Activated CD4-positive, alpha-beta T cell treated with anti-CD3 and anti-CD28 coated beads, Interleukin-2, amount 10 ng/mL, durations not matched to agents 7 days and 5 days (primary cell): ENCODE measurements at regions not wholly inside any gene's neighbourhood (a gene's known extent, or its start where the extent isn't known, plus 50 kb on each side); places are given as distances from the start of the nearest gene placed in this dataset.

Source experiments
- CTCF ChIA-PET: fragments of 350-600 bp; sonication (Branson Sonifier 250); formaldehyde crosslinking; loops from one replicate; lab custom pipeline; 2021; ENCODE audit warnings: antibody characterized with exemption; lab: Charles Lee
- POLR2A ChIA-PET: fragments of 350-600 bp; sonication (Branson Sonifier 250); formaldehyde crosslinking; loops from one replicate; lab custom pipeline; 2021; ENCODE audit warnings: antibody characterized with exemption; lab: Charles Lee
- DNase-seq: peaks from one replicate; pipeline ENCODE4 v3.0.0-alpha.2; 2020
- H3K27ac Mint-ChIP-seq: one replicate; pipeline ENCODE4 v1.8.0; 2021; ENCODE audit warnings: mild to moderate bottlenecking, moderate library complexity, mixed read lengths
- H3K27me3 Mint-ChIP-seq: one replicate; pipeline ENCODE4 v1.8.0; 2021; ENCODE audit warnings: mixed read lengths
- H3K36me3 Mint-ChIP-seq: one replicate; pipeline ENCODE4 v1.8.0; 2021; ENCODE audit warnings: low read depth, mixed read lengths
- H3K4me1 Mint-ChIP-seq: one replicate; pipeline ENCODE4 v1.8.0; 2021; ENCODE audit warnings: mixed read lengths
- H3K4me3 Mint-ChIP-seq: one replicate; pipeline ENCODE4 v1.8.0; 2021; ENCODE audit warnings: mild to moderate bottlenecking, moderate library complexity, mixed read lengths
- H3K9me3 Mint-ChIP-seq: one replicate; pipeline ENCODE4 v1.8.0; 2021; ENCODE audit warnings: mixed read lengths

DNA sequence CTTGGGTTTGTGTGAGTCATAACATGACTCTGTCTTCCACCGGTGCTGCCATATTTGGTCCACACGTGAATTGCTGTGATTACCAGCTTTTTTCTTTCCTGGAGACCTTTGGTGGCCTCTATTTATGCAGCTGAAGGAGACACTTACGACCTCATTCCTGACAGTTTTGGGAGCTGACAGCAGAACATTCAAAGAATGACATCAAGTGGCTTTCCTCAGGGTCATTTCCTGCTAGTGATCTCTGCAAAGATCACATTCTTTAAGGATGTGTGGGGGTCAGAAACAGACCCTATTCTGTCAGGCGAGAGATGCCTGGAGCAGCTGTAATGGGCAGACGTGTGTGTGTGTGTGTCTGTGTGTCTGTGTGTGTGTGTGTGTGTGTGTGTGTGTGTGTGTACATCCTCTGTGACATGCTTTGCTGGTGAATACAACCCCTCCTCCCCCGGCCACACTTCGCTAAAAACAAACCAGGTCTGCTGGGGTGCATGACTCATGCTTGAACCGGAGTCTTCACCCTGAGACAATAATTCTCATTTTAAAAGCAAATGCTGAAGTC lies 115.6 kb downstream of the TMEM170B start:
- H3K4me1 Mint-ChIP-seq: peaks cover 15% of the 10 kb centered on the region
- no peaks in the 10 kb centered on the region for H3K27me3 Mint-ChIP-seq
- DNase-seq: peak; percentile 53
- POLR2A ChIA-PET: no interaction called here
- H3K4me3 Mint-ChIP-seq: no peak overlapping the region
- no peak overlapping the region for H3K27ac Mint-ChIP-seq
- no peaks in the 10 kb centered on the region for H3K9me3 Mint-ChIP-seq
- no peaks in the 10 kb centered on the region for H3K36me3 Mint-ChIP-seq
- CTCF ChIA-PET: interaction anchor here (1.4 to 1.6 kb wide), 2 partner anchors 8 to 13 kb away, joined by 3 to 6 read pairs; no protein-coding TSS in a partner anchor

DNA sequence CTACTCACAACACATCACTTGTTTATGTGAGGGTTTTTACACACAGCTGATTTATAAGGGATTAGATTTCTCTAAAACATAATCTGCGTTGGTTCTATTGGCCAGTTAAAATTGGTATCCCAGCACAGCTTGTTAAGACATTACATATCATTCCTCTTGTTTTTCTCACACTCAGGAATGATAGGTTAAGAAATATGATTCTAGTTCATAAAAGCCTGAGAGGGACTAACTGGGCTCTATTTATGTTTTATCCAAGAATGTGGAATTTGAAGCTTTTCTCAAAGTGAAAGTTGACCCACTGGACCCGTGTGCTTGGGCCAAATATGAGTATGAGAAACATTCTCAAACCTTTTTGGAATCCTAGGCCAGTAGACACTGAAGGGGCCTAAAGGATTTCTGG lies 117.3 kb downstream of the TMEM170B start:
- DNase-seq: no peak
- H3K4me1 Mint-ChIP-seq: peaks cover 15% of the 10 kb centered on the region
- no peaks in the 10 kb centered on the region for H3K9me3 Mint-ChIP-seq
- CTCF ChIA-PET: interaction anchor here (0.7 to 1.3 kb wide), 5 partner anchors 132 to 635 kb away, joined by 3 to 4 read pairs (median 3); partner anchors contain the start of gene EDN1
- no peak overlapping the region for H3K27ac Mint-ChIP-seq
- H3K4me3 Mint-ChIP-seq: no peak overlapping the region
- POLR2A ChIA-PET: no interaction called here
- H3K36me3 Mint-ChIP-seq: no peaks in the 10 kb centered on the region
- no peaks in the 10 kb centered on the region for H3K27me3 Mint-ChIP-seq

DNA sequence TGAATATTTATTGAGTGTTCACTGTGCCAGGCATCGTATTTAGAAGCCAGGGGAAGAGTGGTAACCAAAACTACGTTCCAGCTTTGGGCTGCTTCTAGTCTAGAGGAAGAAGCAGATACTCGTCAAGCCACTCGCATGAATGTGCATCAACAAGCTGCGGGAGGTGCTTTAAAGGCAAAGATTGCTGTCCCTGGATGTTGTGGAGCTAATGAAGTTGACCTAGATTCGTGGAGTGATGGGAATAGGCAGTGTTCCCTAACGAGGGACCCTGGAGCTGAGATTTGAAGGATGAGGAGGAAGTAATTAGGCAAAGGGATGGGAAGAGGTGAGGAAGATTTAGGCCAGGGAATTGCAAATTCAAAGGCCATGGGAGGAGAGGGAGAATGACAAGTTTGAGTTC lies 118.9 kb downstream of the TMEM170B start:
- Mint-ChIP-seq H3K27ac (peak overlapping the region; percentile 27), H3K36me3 (no peaks in the 10 kb centered on the region), H3K4me3 (no peak overlapping the region), H3K4me1 (peaks cover 15% of the 10 kb centered on the region), H3K9me3 (no peaks in the 10 kb centered on the region), H3K27me3 (no peaks in the 10 kb centered on the region)
- DNase-seq: no peak
- POLR2A ChIA-PET: no interaction called here
- CTCF ChIA-PET: interaction anchor here (0.6 to 2.6 kb wide), 7 partner anchors 11 to 839 kb away, joined by 3 to 13 read pairs (median 4); partner anchors contain the start of gene EDN1

GRCh38 chr6:11659757-11660156 lies 118.8 kb downstream of the ADTRP start:
- no peaks in the 10 kb centered on the region for H3K9me3 Mint-ChIP-seq
- DNase-seq: no peak
- H3K27ac Mint-ChIP-seq: no peak overlapping the region
- ChIA-PET CTCF (no interaction called here), POLR2A (no interaction called here)
- H3K4me3 Mint-ChIP-seq: no peak overlapping the region
- no peaks in the 10 kb centered on the region for H3K27me3 Mint-ChIP-seq
- no peaks in the 10 kb centered on the region for H3K36me3 Mint-ChIP-seq
- H3K4me1 Mint-ChIP-seq: peaks cover 4% of the 10 kb centered on the region

GRCh38 chr6:11662323-11662722 lies 116.3 kb downstream of the ADTRP start:
- POLR2A ChIA-PET: interaction anchor here (0.6 kb wide), 1 partner anchor 507 kb away, joined by 4 read pairs; no protein-coding TSS in a partner anchor
- CTCF ChIA-PET: no interaction called here
- Mint-ChIP-seq H3K36me3 (no peaks in the 10 kb centered on the region), H3K27me3 (no peaks in the 10 kb centered on the region), H3K9me3 (no peaks in the 10 kb centered on the region), H3K4me1 (no peaks in the 10 kb centered on the region), H3K27ac (no peak overlapping the region), H3K4me3 (no peak overlapping the region)
- DNase-seq: no peak

GRCh38 chr6:11663519-11663918 lies 115.1 kb downstream of the ADTRP start:
- no peaks in the 10 kb centered on the region for H3K36me3 Mint-ChIP-seq
- H3K27ac Mint-ChIP-seq: no peak overlapping the region
- no peaks in the 10 kb centered on the region for H3K9me3 Mint-ChIP-seq
- CTCF ChIA-PET: no interaction called here
- POLR2A ChIA-PET: no interaction called here
- DNase-seq: no peak
- H3K4me1 Mint-ChIP-seq: no peaks in the 10 kb centered on the region
- no peaks in the 10 kb centered on the region for H3K27me3 Mint-ChIP-seq
- H3K4me3 Mint-ChIP-seq: no peak overlapping the region
